ENCODE measurements at regions not wholly inside any gene's neighbourhood (a gene's known extent, or its start where the extent isn't known, plus 50 kb on each side); places are given as distances from the start of the nearest gene placed in this dataset.
"Not testable (repeated sequence)": the region's sequence is repeated elsewhere in the genome, so short reads cannot be mapped to it uniquely, and the experiment has no call there.

DNA sequence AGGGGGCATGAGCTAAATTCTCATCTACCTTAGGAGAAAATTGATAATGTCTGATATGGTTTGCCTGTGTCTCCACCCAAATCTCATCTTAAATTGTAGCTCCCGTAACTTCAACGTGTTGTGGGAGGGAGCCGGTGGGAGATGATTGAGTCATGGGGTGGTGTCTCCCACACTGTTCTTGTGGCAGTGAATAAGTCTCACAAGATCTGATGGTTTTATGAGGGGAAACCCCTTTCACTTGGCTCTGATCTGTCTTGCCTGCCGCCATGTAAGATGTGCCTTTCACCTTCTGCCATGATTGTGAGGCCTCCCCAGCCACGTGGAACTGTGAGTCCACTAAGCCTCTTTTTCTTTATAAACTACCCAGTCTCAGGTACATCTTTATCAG, 142.1 kb upstream of the ERG start:
- TF ChIP-seq, protein P1, sequence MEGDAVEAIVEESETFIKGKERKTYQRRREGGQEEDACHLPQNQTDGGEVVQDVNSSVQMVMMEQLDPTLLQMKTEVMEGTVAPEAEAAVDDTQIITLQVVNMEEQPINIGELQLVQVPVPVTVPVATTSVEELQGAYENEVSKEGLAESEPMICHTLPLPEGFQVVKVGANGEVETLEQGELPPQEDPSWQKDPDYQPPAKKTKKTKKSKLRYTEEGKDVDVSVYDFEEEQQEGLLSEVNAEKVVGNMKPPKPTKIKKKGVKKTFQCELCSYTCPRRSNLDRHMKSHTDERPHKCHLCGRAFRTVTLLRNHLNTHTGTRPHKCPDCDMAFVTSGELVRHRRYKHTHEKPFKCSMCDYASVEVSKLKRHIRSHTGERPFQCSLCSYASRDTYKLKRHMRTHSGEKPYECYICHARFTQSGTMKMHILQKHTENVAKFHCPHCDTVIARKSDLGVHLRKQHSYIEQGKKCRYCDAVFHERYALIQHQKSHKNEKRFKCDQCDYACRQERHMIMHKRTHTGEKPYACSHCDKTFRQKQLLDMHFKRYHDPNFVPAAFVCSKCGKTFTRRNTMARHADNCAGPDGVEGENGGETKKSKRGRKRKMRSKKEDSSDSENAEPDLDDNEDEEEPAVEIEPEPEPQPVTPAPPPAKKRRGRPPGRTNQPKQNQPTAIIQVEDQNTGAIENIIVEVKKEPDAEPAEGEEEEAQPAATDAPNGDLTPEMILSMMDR (IDR thresholded peaks at IDR 0.05) = not testable (repeated sequence)
- not testable (repeated sequence) for TF ChIP-seq POLR2A (IDR thresholded peaks at IDR 0.05)
